ENCODE measurements at regions not wholly inside any gene's neighbourhood (a gene's known extent, or its start where the extent isn't known, plus 50 kb on each side); places are given as distances from the start of the nearest gene placed in this dataset.

DNA sequence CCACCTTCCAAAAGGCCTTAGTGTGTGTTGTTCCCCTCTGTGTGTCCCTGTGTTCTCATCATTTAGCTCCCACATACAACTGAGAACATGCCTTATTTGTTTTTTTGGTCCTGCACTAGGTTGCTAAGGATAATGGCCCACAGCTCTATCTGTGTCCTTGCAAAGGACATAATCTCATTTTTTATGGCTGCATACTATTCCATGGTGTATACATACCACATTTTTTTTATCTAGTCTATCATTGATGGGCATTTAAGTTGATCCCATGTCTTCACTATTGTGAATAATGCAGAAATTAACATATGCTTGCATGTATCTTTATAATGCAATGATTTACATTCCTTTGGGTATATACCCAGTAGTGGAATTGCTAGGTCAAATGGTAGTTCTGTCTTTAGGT lies 645.7 kb downstream of the PDCD6IP start:
- Histone ChIP-seq H3K4me1 (ENCODE audit: control insufficient read depth, extremely low read depth, insufficient read depth, low read length) (no peaks in the 10 kb centered on the region), H3K79me2 (ENCODE audit: control insufficient read depth, insufficient read depth, low read length) (no peaks in the 10 kb centered on the region), H2AFZ (ENCODE audit: control insufficient read depth, low read length) (no peak overlapping the region), H3K9ac (ENCODE audit: control insufficient read depth, extremely low read depth, insufficient read depth, low read length) (no peak overlapping the region), H3K27ac (ENCODE audit: control insufficient read depth, insufficient read depth, low read length) (no peak overlapping the region), H4K20me1 (ENCODE audit: control insufficient read depth, extremely low read depth, insufficient read depth, low read length) (no peaks in the 10 kb centered on the region), H3K4me3 (ENCODE audit: control insufficient read depth in 2 of 3, extremely low read depth in 1 of 3, insufficient read depth in 2 of 3, low read depth in 1 of 3, low read length in 3 of 3) (no peak overlapping the region), H3K9me1 (ENCODE audit: control insufficient read depth, extremely low read depth, insufficient read depth, low read length) (no peaks in the 10 kb centered on the region), H3K36me3 (ENCODE audit: control insufficient read depth in 2 of 2, extremely low read depth in 1 of 2, insufficient read depth in 2 of 2, low read length in 2 of 2) (no peaks in the 10 kb centered on the region), H3K4me2 (ENCODE audit: control insufficient read depth, extremely low read depth, insufficient read depth, low read depth, low read length) (no peak overlapping the region), H3K9me3 (ENCODE audit: control insufficient read depth, low read depth, low read length) (no peaks in the 10 kb centered on the region), H3K27me3 (ENCODE audit: control insufficient read depth, extremely low read depth, insufficient read depth, low read length) (no peaks in the 10 kb centered on the region)
- dilution Hi-C loops (cut with MboI; ENCODE audit: extremely low pct_ligation_motif_present, low sequenced_read_pairs) = no loop called here
- TF ChIP-seq, protein P1, sequence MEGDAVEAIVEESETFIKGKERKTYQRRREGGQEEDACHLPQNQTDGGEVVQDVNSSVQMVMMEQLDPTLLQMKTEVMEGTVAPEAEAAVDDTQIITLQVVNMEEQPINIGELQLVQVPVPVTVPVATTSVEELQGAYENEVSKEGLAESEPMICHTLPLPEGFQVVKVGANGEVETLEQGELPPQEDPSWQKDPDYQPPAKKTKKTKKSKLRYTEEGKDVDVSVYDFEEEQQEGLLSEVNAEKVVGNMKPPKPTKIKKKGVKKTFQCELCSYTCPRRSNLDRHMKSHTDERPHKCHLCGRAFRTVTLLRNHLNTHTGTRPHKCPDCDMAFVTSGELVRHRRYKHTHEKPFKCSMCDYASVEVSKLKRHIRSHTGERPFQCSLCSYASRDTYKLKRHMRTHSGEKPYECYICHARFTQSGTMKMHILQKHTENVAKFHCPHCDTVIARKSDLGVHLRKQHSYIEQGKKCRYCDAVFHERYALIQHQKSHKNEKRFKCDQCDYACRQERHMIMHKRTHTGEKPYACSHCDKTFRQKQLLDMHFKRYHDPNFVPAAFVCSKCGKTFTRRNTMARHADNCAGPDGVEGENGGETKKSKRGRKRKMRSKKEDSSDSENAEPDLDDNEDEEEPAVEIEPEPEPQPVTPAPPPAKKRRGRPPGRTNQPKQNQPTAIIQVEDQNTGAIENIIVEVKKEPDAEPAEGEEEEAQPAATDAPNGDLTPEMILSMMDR (optimal IDR thresholded peaks at IDR 0.05 in 1 of 3, IDR thresholded peaks at IDR 0.05 in 1 of 3, conservative IDR thresholded peaks at IDR 0.05 in 1 of 3; ENCODE audit: extremely low read depth in 1 of 3, insufficient read depth in 2 of 3, low read length in 3 of 3) = no peak
- TF ChIP-seq EZH2 (IDR thresholded peaks at IDR 0.05; ENCODE audit: low read length) = no peak
- DNase-seq (ENCODE audit: low read depth, low spot score) (no peak), FAIRE-seq (no peak)

DNA sequence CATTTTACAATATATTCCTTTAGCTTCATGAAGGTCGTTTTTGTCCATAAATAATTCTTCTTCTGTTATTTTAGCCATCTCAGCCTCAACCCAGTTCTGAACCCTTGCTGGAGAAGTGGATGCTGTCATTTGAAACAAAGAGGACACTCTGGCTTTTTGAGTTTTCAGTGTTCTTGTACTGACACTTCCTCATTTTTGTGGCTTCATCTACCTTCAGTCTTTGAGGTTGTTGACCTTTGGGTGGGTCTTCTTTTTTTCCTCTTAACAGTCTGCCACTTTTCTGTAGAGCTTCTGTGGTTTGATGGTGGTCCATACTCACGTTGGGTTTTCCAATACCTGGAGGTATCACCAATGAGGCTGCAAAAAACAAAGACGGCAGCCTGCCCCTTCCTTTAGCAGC lies 650.9 kb downstream of the PDCD6IP start:
- no peak for DNase-seq (ENCODE audit: low read depth, low spot score)
- no peak for FAIRE-seq
- Histone ChIP-seq H2AFZ (ENCODE audit: control insufficient read depth, low read length) (no peak overlapping the region), H3K36me3 (ENCODE audit: control insufficient read depth in 2 of 2, extremely low read depth in 1 of 2, insufficient read depth in 2 of 2, low read length in 2 of 2) (no peaks in the 10 kb centered on the region), H4K20me1 (ENCODE audit: control insufficient read depth, extremely low read depth, insufficient read depth, low read length) (no peaks in the 10 kb centered on the region), H3K9me1 (ENCODE audit: control insufficient read depth, extremely low read depth, insufficient read depth, low read length) (no peaks in the 10 kb centered on the region), H3K27ac (ENCODE audit: control insufficient read depth, insufficient read depth, low read length) (no peak overlapping the region), H3K79me2 (ENCODE audit: control insufficient read depth, insufficient read depth, low read length) (no peaks in the 10 kb centered on the region), H3K4me3 (ENCODE audit: control insufficient read depth in 2 of 3, extremely low read depth in 1 of 3, insufficient read depth in 2 of 3, low read depth in 1 of 3, low read length in 3 of 3) (no peak overlapping the region), H3K4me1 (ENCODE audit: control insufficient read depth, extremely low read depth, insufficient read depth, low read length) (no peaks in the 10 kb centered on the region), H3K27me3 (ENCODE audit: control insufficient read depth, extremely low read depth, insufficient read depth, low read length) (no peaks in the 10 kb centered on the region), H3K9me3 (ENCODE audit: control insufficient read depth, low read depth, low read length) (no peaks in the 10 kb centered on the region), H3K9ac (ENCODE audit: control insufficient read depth, extremely low read depth, insufficient read depth, low read length) (no peak overlapping the region), H3K4me2 (ENCODE audit: control insufficient read depth, extremely low read depth, insufficient read depth, low read depth, low read length) (no peak overlapping the region)
- dilution Hi-C loops (cut with MboI; ENCODE audit: extremely low pct_ligation_motif_present, low sequenced_read_pairs) = no loop called here
- no peak for TF ChIP-seq EZH2 (IDR thresholded peaks at IDR 0.05; ENCODE audit: low read length)
- TF ChIP-seq, protein P1 (optimal IDR thresholded peaks at IDR 0.05 in 1 of 3, IDR thresholded peaks at IDR 0.05 in 1 of 3, conservative IDR thresholded peaks at IDR 0.05 in 1 of 3; ENCODE audit: extremely low read depth in 1 of 3, insufficient read depth in 2 of 3, low read length in 3 of 3) = no peak

All from keratinocyte (primary cell).